ENCODE measurements at regions not wholly inside any gene's neighbourhood (a gene's known extent, or its start where the extent isn't known, plus 50 kb on each side); places are given as distances from the start of the nearest gene placed in this dataset.
"Not testable (repeated sequence)": the region's sequence is repeated elsewhere in the genome, so short reads cannot be mapped to it uniquely, and the experiment has no call there.

DNA sequence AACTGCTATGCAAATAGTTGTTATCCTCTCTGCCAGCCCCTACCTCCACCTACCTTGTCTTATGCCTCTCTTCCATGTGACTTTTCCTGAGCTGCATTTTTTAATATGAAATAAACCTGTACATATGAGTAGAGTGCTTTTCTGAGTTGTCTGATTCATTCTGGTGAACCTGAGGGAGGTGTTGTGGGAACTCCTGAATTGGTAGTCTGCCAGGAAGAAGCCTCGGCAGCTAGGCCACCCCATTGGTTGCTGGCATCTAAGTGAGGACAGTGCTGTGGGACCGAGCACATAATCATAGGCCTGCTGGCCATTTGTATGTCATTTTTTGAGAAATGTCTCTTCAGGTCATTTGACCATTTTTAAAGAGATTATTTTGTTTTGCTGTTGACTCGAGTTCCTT is 1146.8 kb downstream of the UQCRFS1 start:
- TF ChIP-seq, protein P1, sequence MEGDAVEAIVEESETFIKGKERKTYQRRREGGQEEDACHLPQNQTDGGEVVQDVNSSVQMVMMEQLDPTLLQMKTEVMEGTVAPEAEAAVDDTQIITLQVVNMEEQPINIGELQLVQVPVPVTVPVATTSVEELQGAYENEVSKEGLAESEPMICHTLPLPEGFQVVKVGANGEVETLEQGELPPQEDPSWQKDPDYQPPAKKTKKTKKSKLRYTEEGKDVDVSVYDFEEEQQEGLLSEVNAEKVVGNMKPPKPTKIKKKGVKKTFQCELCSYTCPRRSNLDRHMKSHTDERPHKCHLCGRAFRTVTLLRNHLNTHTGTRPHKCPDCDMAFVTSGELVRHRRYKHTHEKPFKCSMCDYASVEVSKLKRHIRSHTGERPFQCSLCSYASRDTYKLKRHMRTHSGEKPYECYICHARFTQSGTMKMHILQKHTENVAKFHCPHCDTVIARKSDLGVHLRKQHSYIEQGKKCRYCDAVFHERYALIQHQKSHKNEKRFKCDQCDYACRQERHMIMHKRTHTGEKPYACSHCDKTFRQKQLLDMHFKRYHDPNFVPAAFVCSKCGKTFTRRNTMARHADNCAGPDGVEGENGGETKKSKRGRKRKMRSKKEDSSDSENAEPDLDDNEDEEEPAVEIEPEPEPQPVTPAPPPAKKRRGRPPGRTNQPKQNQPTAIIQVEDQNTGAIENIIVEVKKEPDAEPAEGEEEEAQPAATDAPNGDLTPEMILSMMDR (IDR thresholded peaks at IDR 0.05; ENCODE audit: insufficient read depth, low read depth, low read length), result no peak
- Histone ChIP-seq H3K27me3 (ENCODE audit: control insufficient read depth, insufficient read depth, low read length) (no peaks in the 10 kb centered on the region), H3K4me3 (ENCODE audit: low read depth, low read length) (no peak overlapping the region), H3K36me3 (ENCODE audit: control insufficient read depth, insufficient read depth, low read length) (no peaks in the 10 kb centered on the region)
- CTCF ChIA-PET, result no interaction called here
- POLR2A ChIA-PET, result no interaction called here
- no peak for DNase-seq (ENCODE audit: low read depth)

DNA sequence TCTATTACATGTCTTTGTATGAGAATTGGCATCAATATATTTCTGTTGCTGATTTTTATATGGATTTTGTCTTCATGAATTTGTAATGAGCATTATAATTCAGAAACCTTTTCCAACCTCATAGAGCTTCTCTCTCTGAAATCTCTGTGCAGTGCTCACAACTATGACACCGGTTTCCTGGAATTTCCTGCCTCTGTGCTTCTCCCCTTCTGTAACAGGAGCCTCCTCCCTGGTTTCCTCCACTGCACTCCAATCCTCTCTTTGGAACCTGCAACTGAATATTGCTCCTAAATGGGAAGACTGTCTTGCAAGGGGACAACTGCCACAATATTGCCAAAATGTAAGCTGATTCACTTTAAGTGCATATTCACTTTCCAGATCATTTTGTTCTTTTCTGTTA is 1147.9 kb downstream of the UQCRFS1 start:
- Histone ChIP-seq H3K27me3 (ENCODE audit: control insufficient read depth, insufficient read depth, low read length) (no peaks in the 10 kb centered on the region), H3K4me3 (ENCODE audit: low read depth, low read length) (no peak overlapping the region), H3K36me3 (ENCODE audit: control insufficient read depth, insufficient read depth, low read length) (no peaks in the 10 kb centered on the region)
- ChIA-PET POLR2A (no interaction called here), CTCF (no interaction called here)
- TF ChIP-seq, protein P1 (IDR thresholded peaks at IDR 0.05; ENCODE audit: insufficient read depth, low read depth, low read length), result no peak
- DNase-seq (ENCODE audit: low read depth), result no peak

DNA sequence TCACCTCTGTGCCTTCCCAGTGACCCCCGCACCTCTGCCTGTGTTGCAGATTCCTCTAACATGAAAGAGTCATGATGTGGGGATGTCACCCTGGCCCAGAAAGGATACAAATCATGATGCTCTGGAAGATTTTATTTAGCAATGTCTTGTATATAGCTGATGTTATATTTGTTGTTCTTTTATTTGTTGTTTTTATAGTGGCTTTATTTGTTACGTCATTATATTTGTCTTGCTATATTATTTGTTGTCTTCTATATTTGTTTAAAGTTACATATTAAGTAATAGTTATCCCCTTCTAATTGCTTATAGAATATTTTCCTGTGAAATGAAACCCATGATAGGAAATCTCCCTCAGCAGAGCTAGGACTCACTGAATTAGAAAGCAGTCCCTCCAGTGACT is 1149.2 kb downstream of the UQCRFS1 start:
- DNase-seq (ENCODE audit: low read depth), result no peak
- ChIA-PET POLR2A (no interaction called here), CTCF (no interaction called here)
- no peaks in the 10 kb centered on the region for H3K36me3 ChIP-seq (ENCODE audit: control insufficient read depth, insufficient read depth, low read length)
- TF ChIP-seq, protein P1 (IDR thresholded peaks at IDR 0.05; ENCODE audit: insufficient read depth, low read depth, low read length), result no peak
- no peaks in the 10 kb centered on the region for H3K27me3 ChIP-seq (ENCODE audit: control insufficient read depth, insufficient read depth, low read length)
- no peak overlapping the region for H3K4me3 ChIP-seq (ENCODE audit: low read depth, low read length)

- POLR2A ChIA-PET, result no interaction called here
Observed at GRCh38 chr19:28061111-28061510, 1151.8 kb downstream of the UQCRFS1 start.

GRCh38 chr19:28057026-28057425 is 1155.9 kb downstream of the UQCRFS1 start:
- POLR2A ChIA-PET; H3K27me3 ChIP-seq (ENCODE audit: control insufficient read depth, insufficient read depth, low read length); DNase-seq (ENCODE audit: low read depth); H3K36me3 ChIP-seq (ENCODE audit: control insufficient read depth, insufficient read depth, low read length); H3K4me3 ChIP-seq (ENCODE audit: low read depth, low read length); CTCF ChIA-PET: not testable (repeated sequence)

More at GRCh38 chr19:28061111-28061510, 1151.8 kb downstream of the UQCRFS1 start:
- no peaks in the 10 kb centered on the region for H3K36me3 ChIP-seq (ENCODE audit: control insufficient read depth, insufficient read depth, low read length)
- CTCF ChIA-PET, result no interaction called here
- no peak overlapping the region for H3K4me3 ChIP-seq (ENCODE audit: low read depth, low read length)
- no peaks in the 10 kb centered on the region for H3K27me3 ChIP-seq (ENCODE audit: control insufficient read depth, insufficient read depth, low read length)
- TF ChIP-seq, protein P1 (IDR thresholded peaks at IDR 0.05; ENCODE audit: insufficient read depth, low read depth, low read length), result no peak
- no peak for DNase-seq (ENCODE audit: low read depth)

GRCh38 chr19:28051047-28051446 is 1161.9 kb downstream of the UQCRFS1 start:
- Histone ChIP-seq H3K27me3 (ENCODE audit: control insufficient read depth, insufficient read depth, low read length) (no peaks in the 10 kb centered on the region), H3K4me3 (ENCODE audit: low read depth, low read length) (no peak overlapping the region), H3K36me3 (ENCODE audit: control insufficient read depth, insufficient read depth, low read length) (no peaks in the 10 kb centered on the region)
- TF ChIP-seq, protein P1 (IDR thresholded peaks at IDR 0.05; ENCODE audit: insufficient read depth, low read depth, low read length), result no peak
- ChIA-PET POLR2A (no interaction called here), CTCF (no interaction called here)
- DNase-seq (ENCODE audit: low read depth), result no peak

Data from BJ (cell line).